IMR-90 (cell line): ENCODE measurements at regions not wholly inside any gene's neighbourhood (a gene's known extent, or its start where the extent isn't known, plus 50 kb on each side); places are given as distances from the start of the nearest gene placed in this dataset.

Source experiments
- ATAC-seq: fragments of 200-7000 bp; cut with Tn5 transposase; 2 replicates; pipeline ENCODE4 v1.9.1; 2020; ENCODE audit warnings: low read depth, mild to moderate bottlenecking, moderate library complexity
- BruUV-seq: library from RNA; stranded (reverse); fragments of 400-500 nt; replicated peaks from 2 replicates; lab custom pipeline; 2021; lab: Mats Ljungman, UMichigan
- CTCF ChIA-PET: fragments of 300-600 bp; formaldehyde crosslinking; extraction: SDS; loops from one replicate; lab custom pipeline; 2021; ENCODE audit warnings: antibody characterized with exemption; lab: Yijun Ruan, JAX
- POLR2A ChIA-PET: fragments of 300-600 bp; sonication (Branson Sonifier 250); formaldehyde crosslinking; loops from one replicate; lab custom pipeline; 2022; ENCODE audit warnings: antibody characterized with exemption; ENCODE audit not compliant: unreplicated experiment; lab: Charles Lee
- DNase-seq: peaks from one replicate; pipeline ENCODE4 v3.0.0; 2013
- H2AFZ ChIP-seq: replicated peaks from 2 replicates; pipeline ENCODE3; 2013; ENCODE audit warnings: low read length, mild to moderate bottlenecking; ENCODE audit not compliant: poor library complexity
- H2AK5ac ChIP-seq: 2 replicates; pipeline ENCODE4 v1.6.1; 2013; ENCODE audit warnings: low read depth, low read length, inconsistent platforms
- H2AK9ac ChIP-seq: replicated peaks from 2 replicates; pipeline ENCODE3; 2013; ENCODE audit warnings: mild to moderate bottlenecking, low read depth, low read length, moderate library complexity; ENCODE audit not compliant: poor library complexity
- H2BK120ac ChIP-seq: 2 replicates; pipeline ENCODE4 v1.6.1; 2013; ENCODE audit warnings: low read depth, low read length, inconsistent platforms
- H2BK15ac ChIP-seq: 3 replicates; pipeline ENCODE4 v1.6.1; 2013; ENCODE audit warnings: low read depth, low read length, inconsistent platforms
- H2BK20ac ChIP-seq: 2 replicates; pipeline ENCODE4 v1.6.1; 2013; ENCODE audit warnings: low read depth, mild to moderate bottlenecking, inconsistent platforms, low read length, moderate library complexity
- H2BK5ac ChIP-seq: 2 replicates; pipeline ENCODE4 v1.6.1; 2013; ENCODE audit warnings: mild to moderate bottlenecking, low read depth, low read length, inconsistent platforms; ENCODE audit not compliant: poor library complexity, severe bottlenecking
- H3K14ac ChIP-seq: replicated peaks from 2 replicates; pipeline ENCODE4 v1.6.1; 2013; ENCODE audit warnings: low read depth, low read length, inconsistent platforms
- H3K18ac ChIP-seq: 2 replicates; pipeline ENCODE4 v1.6.1; 2013; ENCODE audit warnings: low read depth, low read length, control low read depth
- H3K23ac ChIP-seq: 2 replicates; pipeline ENCODE4 v1.6.1; 2013; ENCODE audit warnings: low read depth, low read length, inconsistent platforms
- H3K27ac ChIP-seq: 2 replicates; pipeline ENCODE4 v1.5.1; 2013; ENCODE audit warnings: mild to moderate bottlenecking, control low read depth, low read length; ENCODE audit not compliant: insufficient read depth
- H3K27me3 ChIP-seq: 2 replicates; pipeline ENCODE4 v1.6.1; 2013; ENCODE audit warnings: low read length; ENCODE audit not compliant: control insufficient read depth, insufficient read depth
- H3K36me3 ChIP-seq: 2 replicates; pipeline ENCODE4 v1.6.1; 2013; ENCODE audit warnings: low read length, mixed read lengths; ENCODE audit not compliant: control insufficient read depth, insufficient read depth
- H3K4ac ChIP-seq: 2 replicates; pipeline ENCODE4 v1.6.1; 2013; ENCODE audit warnings: low read depth, low read length, inconsistent platforms
- H3K4me1 ChIP-seq: 2 replicates; pipeline ENCODE4 v1.6.1; 2013; ENCODE audit warnings: low read length, mixed read lengths; ENCODE audit not compliant: control insufficient read depth, insufficient read depth
- H3K4me2 ChIP-seq: 2 replicates; pipeline ENCODE4 v1.6.1; 2013; ENCODE audit warnings: low read depth, mild to moderate bottlenecking, control low read depth, low read length, moderate library complexity
- H3K4me3 ChIP-seq: 2 replicates; pipeline ENCODE4 v1.5.1; 2013; ENCODE audit warnings: low read depth, mild to moderate bottlenecking, control low read depth, low read length, moderate library complexity; ENCODE audit not compliant: insufficient read depth
- H3K56ac ChIP-seq: 2 replicates; pipeline ENCODE4 v1.6.1; 2013; ENCODE audit warnings: low read length, inconsistent platforms; ENCODE audit not compliant: insufficient read depth; ENCODE audit errors: extremely low read depth
- H3K79me1 ChIP-seq, 2 experiments: 2 replicates each; pipeline ENCODE4 v1.6.1; 2013; ENCODE audit warnings: low read length in 2 of 2, inconsistent platforms in 1 of 2, low read depth in 1 of 2
- H3K9ac ChIP-seq: 2 replicates; pipeline ENCODE4 v1.6.1; 2013; ENCODE audit warnings: low read depth, low read length, control low read depth
- H3K9me1 ChIP-seq: 2 replicates; pipeline ENCODE4 v1.6.1; 2013; ENCODE audit warnings: low read length, inconsistent platforms; ENCODE audit not compliant: insufficient read depth
- H3K9me3 ChIP-seq: 2 replicates; pipeline ENCODE4 v1.6.1; 2013; ENCODE audit warnings: low read length; ENCODE audit not compliant: control insufficient read depth, insufficient read depth
- H4K20me1 ChIP-seq: 2 replicates; pipeline ENCODE4 v1.6.1; 2013; ENCODE audit warnings: low read length, inconsistent platforms; ENCODE audit not compliant: insufficient read depth
- H4K5ac ChIP-seq: 2 replicates; pipeline ENCODE4 v1.6.1; 2013; ENCODE audit warnings: mild to moderate bottlenecking, low read depth, low read length, control low read depth
- H4K8ac ChIP-seq, 2 experiments: 2 replicates each; pipeline ENCODE4 v1.6.1; 2013; ENCODE audit warnings: low read depth in 2 of 2, low read length in 2 of 2, control low read depth in 1 of 2, inconsistent platforms in 1 of 2
- H4K91ac ChIP-seq: 2 replicates; pipeline ENCODE4 v1.6.1; 2013; ENCODE audit warnings: low read depth, low read length, inconsistent platforms; ENCODE audit not compliant: insufficient read depth
- BHLHE40 ChIP-seq: fragments of 150-350 bp; IDR thresholded peaks from 2 replicates; pipeline ENCODE4 v1.6.1; 2016; ENCODE audit warnings: mild to moderate bottlenecking, low read depth, low read length
- CHD1 ChIP-seq: IDR thresholded peaks from 2 replicates; pipeline ENCODE4 v1.6.1; 2012; ENCODE audit warnings: low read depth, low read length, improper control_type of control experiment
- CTCF ChIP-seq: conservative IDR thresholded peaks from 2 replicates; pipeline ENCODE4 v1.5.1; 2012; ENCODE audit warnings: mild to moderate bottlenecking, low read depth, low read length, improper control_type of control experiment
- FOS ChIP-seq: fragments of 150-350 bp; IDR thresholded peaks from 2 replicates; pipeline ENCODE4 v1.6.1; 2016; ENCODE audit warnings: low read depth, low read length
- MAFK ChIP-seq: IDR thresholded peaks from 2 replicates; pipeline ENCODE4 v1.6.1; 2012; ENCODE audit warnings: low read depth, low read length, improper control_type of control experiment
- MAZ ChIP-seq: IDR thresholded peaks from 2 replicates; pipeline ENCODE4 v1.6.1; 2012; ENCODE audit warnings: low read depth, mild to moderate bottlenecking, low read length, improper control_type of control experiment, moderate library complexity, borderline replicate concordance
- MXI1 ChIP-seq: IDR thresholded peaks from 2 replicates; pipeline ENCODE4 v1.6.1; 2012; ENCODE audit warnings: low read depth, mild to moderate bottlenecking, low read length, moderate library complexity, borderline replicate concordance
- NFE2L2 ChIP-seq: fragments of 150-350 bp; IDR thresholded peaks from 2 replicates; pipeline ENCODE4 v1.6.1; 2016; ENCODE audit warnings: low read depth, mild to moderate bottlenecking, low read length
- POLR2A ChIP-seq: IDR thresholded peaks from 2 replicates; pipeline ENCODE4 v1.6.1; 2012; ENCODE audit warnings: mild to moderate bottlenecking, low read depth, low read length
- RAD21 ChIP-seq: IDR thresholded peaks from 2 replicates; pipeline ENCODE4 v1.6.1; 2012; ENCODE audit warnings: low read length, improper control_type of control experiment
- RCOR1 ChIP-seq: IDR thresholded peaks from 2 replicates; pipeline ENCODE4 v1.6.1; 2012; ENCODE audit warnings: mild to moderate bottlenecking, low read length, improper control_type of control experiment; ENCODE audit not compliant: insufficient replicate concordance
- RFX5 ChIP-seq: IDR thresholded peaks from 2 replicates; pipeline ENCODE4 v1.8.0; 2012; ENCODE audit warnings: low read depth, mild to moderate bottlenecking, low read length, moderate library complexity
- SMC3 ChIP-seq: fragments of 150-350 bp; IDR thresholded peaks from 2 replicates; pipeline ENCODE4 v1.6.1; 2016; ENCODE audit warnings: low read depth, mild to moderate bottlenecking, antibody characterized with exemption, low read length, moderate library complexity
- USF2 ChIP-seq: fragments of 150-350 bp; IDR thresholded peaks from 2 replicates; pipeline ENCODE4 v1.6.1; 2017; ENCODE audit warnings: mild to moderate bottlenecking, antibody characterized with exemption, low read length, low read depth
- WGBS, 2 experiments: methylation state at CpG; one replicate each; pipeline versions ENCODE4 v1.1.5 to v1.1.7; 2013; ENCODE audit warnings: missing lambda C conversion rate in 2 of 2; ENCODE audit not compliant: insufficient read length in 1 of 2; ENCODE audit errors: extremely low coverage in 2 of 2; 5-methylcytosine and 5-hydroxymethylcytosine counted together
- dilution Hi-C: fragments of 300-500 bp; cut with HindIII; formaldehyde crosslinking; loops from one replicate; pipeline ENCODE4 v1.14.3; 2018; ENCODE audit warnings: low sequenced_read_pairs; ENCODE audit not compliant: unreplicated experiment
- in situ Hi-C: fragments of 300-500 bp; cut with MboI; formaldehyde crosslinking; loops from 3 replicates; pipeline ENCODE4 v1.14.3; 2019; ENCODE audit warnings: low sequenced_read_pairs, inconsistent platforms, mixed read lengths
- intact Hi-C: fragments of 100-400 bp; cut with micrococcal nuclease; formaldehyde crosslinking; loops from 2 replicates; pipeline ENCODE4 v1.10.0; 2022
- TF ChIP-seq, protein P1 (sequence below): fragments of 150-350 bp; IDR thresholded peaks from 2 replicates; pipeline ENCODE4 v1.6.1; 2016; ENCODE audit warnings: low read depth, mild to moderate bottlenecking, low read length, moderate library complexity, borderline replicate concordance

- Histone ChIP-seq H3K9me1 (no peaks in the 10 kb centered on the region), H3K36me3 (no peaks in the 10 kb centered on the region), H3K14ac (no peak overlapping the region), H4K8ac (no peak overlapping the region), H3K9me3 (no peaks in the 10 kb centered on the region), H3K9ac (no peak overlapping the region), H2AK9ac (no peak overlapping the region), H4K20me1 (no peaks in the 10 kb centered on the region), H3K27ac (no peak overlapping the region), H4K5ac (no peak overlapping the region), H2AK5ac (no peak overlapping the region), H3K23ac (no peak overlapping the region), H3K4me3 (no peak overlapping the region), H3K4ac (no peak overlapping the region), H4K91ac (no peak overlapping the region), H3K27me3 (no peaks in the 10 kb centered on the region), H3K79me1 (no peaks in the 10 kb centered on the region), H3K4me1 (no peaks in the 10 kb centered on the region), H2BK120ac (no peak overlapping the region), H2AFZ (no peak overlapping the region), H2BK5ac (no peak overlapping the region), H3K4me2 (no peak overlapping the region), H3K56ac (no peak overlapping the region), H2BK15ac (no peak overlapping the region), H3K18ac (no peak overlapping the region), H2BK20ac (no peak overlapping the region)
- CTCF ChIA-PET: no interaction called here
- no peak for DNase-seq
- dilution Hi-C loops (no loop called here), intact Hi-C loops (no loop called here), in situ Hi-C loops (no loop called here)
- no peak for TF ChIP-seq CHD1
- no peak for TF ChIP-seq CTCF
- no peak for TF ChIP-seq SMC3
- TF ChIP-seq MAZ: no peak
- TF ChIP-seq USF2: no peak
- no peak for TF ChIP-seq BHLHE40
- TF ChIP-seq RAD21: no peak
- no peak for TF ChIP-seq RFX5
- TF ChIP-seq MXI1: no peak
- TF ChIP-seq POLR2A: no peak
- no peak for TF ChIP-seq FOS
- TF ChIP-seq MAFK: no peak
- no peak for TF ChIP-seq RCOR1
- TF ChIP-seq, protein P1, sequence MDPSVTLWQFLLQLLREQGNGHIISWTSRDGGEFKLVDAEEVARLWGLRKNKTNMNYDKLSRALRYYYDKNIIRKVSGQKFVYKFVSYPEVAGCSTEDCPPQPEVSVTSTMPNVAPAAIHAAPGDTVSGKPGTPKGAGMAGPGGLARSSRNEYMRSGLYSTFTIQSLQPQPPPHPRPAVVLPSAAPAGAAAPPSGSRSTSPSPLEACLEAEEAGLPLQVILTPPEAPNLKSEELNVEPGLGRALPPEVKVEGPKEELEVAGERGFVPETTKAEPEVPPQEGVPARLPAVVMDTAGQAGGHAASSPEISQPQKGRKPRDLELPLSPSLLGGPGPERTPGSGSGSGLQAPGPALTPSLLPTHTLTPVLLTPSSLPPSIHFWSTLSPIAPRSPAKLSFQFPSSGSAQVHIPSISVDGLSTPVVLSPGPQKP: no peak
- TF ChIP-seq NFE2L2: no peak
- no peak for ATAC-seq
- no TSS peak for BruUV-seq
- POLR2A ChIA-PET: no interaction called here
- 40% methylated on average over 1 of the region's 6 CpGs; no CpG with 5 or more reads in 1 of the 2 experiments for WGBS, 2 experiments
Measured at GRCh38 chr19:30792561-30793505, 420.6 kb downstream of the ZNF536 start.
